Testis (tissue), 2 donors: ENCODE measurements at regions not wholly inside any gene's neighbourhood (a gene's known extent, or its start where the extent isn't known, plus 50 kb on each side); places are given as distances from the start of the nearest gene placed in this dataset.

Source experiments
- CTCF ChIP-seq, 3 experiments: fragments of 450-650 bp in 2 of 3; fragments of 200-600 bp in 1 of 3; sonication (generic) in 1 of 3; IDR thresholded peaks; one replicate each; pipeline ENCODE4 v1.5.1; 2016 to 2019; ENCODE audit warnings: antibody characterized with exemption in 3 of 3, mild to moderate bottlenecking in 2 of 3, moderate library complexity in 1 of 3
- POLR2A ChIP-seq: fragments of 450-650 bp; IDR thresholded peaks from one replicate; pipeline ENCODE4 v1.6.1; 2017; ENCODE audit warnings: antibody characterized with exemption, mild to moderate bottlenecking, moderate library complexity

- TF ChIP-seq CTCF (IDR thresholded peaks at IDR 0.05) (no peak), POLR2A (no peak)
Observed at GRCh38 chr21:23531444-23531843, 2075.8 kb downstream of the MRPL39 start.
